Upper lobe of left lung (tissue), 6 donors: ENCODE measurements at regions not wholly inside any gene's neighbourhood (a gene's known extent, or its start where the extent isn't known, plus 50 kb on each side); places are given as distances from the start of the nearest gene placed in this dataset.

Experiments
- ATAC-seq, 2 donors: fragments of 200-7000 bp; cut with Tn5 transposase; one replicate each; pipeline ENCODE4 v1.9.1; 2022; ENCODE audit warnings: mild to moderate bottlenecking in 2 of 2, moderate library complexity in 2 of 2; ENCODE audit not compliant: low FRiP score in 2 of 2
- DNase-seq, 2 donors: peaks; one replicate each; pipeline ENCODE4 v3.0.0-alpha.2; 2019 to 2020
- H3K27ac ChIP-seq, 4 donors: fragments of 200-600 bp; sonication (generic); one replicate each; pipeline ENCODE4 v1.5.1; 2016 to 2019
- H3K27me3 ChIP-seq, 4 donors: fragments of 200-600 bp; sonication (generic); one replicate each; pipeline ENCODE4 v1.5.1; 2017 to 2019
- H3K36me3 ChIP-seq, 4 donors: fragments of 200-600 bp; sonication (generic); one replicate each; pipeline ENCODE4 v1.5.1; 2016 to 2019
- H3K4me1 ChIP-seq, 4 donors: fragments of 200-600 bp; sonication (generic); one replicate each; pipeline ENCODE4 v1.5.1; 2018 to 2019
- H3K4me3 ChIP-seq, 4 donors: fragments of 200-600 bp; sonication (generic); one replicate each; pipeline ENCODE4 v1.5.1; 2017 to 2019; ENCODE audit warnings: mild to moderate bottlenecking in 2 of 4, moderate library complexity in 1 of 4
- H3K9me3 ChIP-seq, 4 donors: fragments of 200-600 bp; sonication (generic); one replicate each; pipeline ENCODE4 v1.5.1; 2018 to 2019
- CTCF ChIP-seq, 6 experiments: fragments of 450-650 bp in 4 of 6; fragments of 200-600 bp in 2 of 6; sonication (generic) in 2 of 6; IDR thresholded peaks; one replicate each; pipeline ENCODE4 v1.5.1; 2016 to 2019; ENCODE audit warnings: antibody characterized with exemption in 6 of 6
- EP300 ChIP-seq, 4 donors: sonication (generic); formaldehyde crosslinking; IDR thresholded peaks; one replicate each; pipeline ENCODE4 v1.5.1; 2017; ENCODE audit warnings: antibody characterized with exemption in 4 of 4, control low read depth in 2 of 4
- POLR2A ChIP-seq, 4 donors: fragments of 450-650 bp; IDR thresholded peaks; one replicate each; pipeline ENCODE4 v1.5.1; 2016 to 2017; ENCODE audit warnings: antibody characterized with exemption in 4 of 4, mild to moderate bottlenecking in 2 of 4
- POLR2AphosphoS5 ChIP-seq, 2 donors: sonication (generic); formaldehyde crosslinking; IDR thresholded peaks; one replicate each; pipeline ENCODE4 v1.5.1; 2017; ENCODE audit warnings: antibody characterized with exemption in 2 of 2
- WGBS, 2 donors: methylation state at CpG; one replicate each; pipeline ENCODE4 v1.1.5; 2017 to 2018; 5-methylcytosine and 5-hydroxymethylcytosine counted together
- donor health status: DM: no; HTN: no; CAD: no; lungs with moderate emphysema.
- donor health status: DM: no; HTN: yes; CAD: no; lungs with severe emphysema.

- Histone ChIP-seq H3K27me3 (no peaks in the 10 kb centered on the region), H3K4me1 (no peaks in the 10 kb centered on the region), H3K36me3 (no peaks in the 10 kb centered on the region), H3K27ac (no peak overlapping the region), H3K9me3 (no peaks in the 10 kb centered on the region), H3K4me3 (no peak overlapping the region)
- ATAC-seq (no peak), DNase-seq (no peak)
- WGBS, 2 donors = 87 to 94% methylated on average over 7 of the region's 7 CpGs
- TF ChIP-seq CTCF (IDR thresholded peaks at IDR 0.05) (no peak), EP300 (IDR thresholded peaks at IDR 0.05) (no peak), POLR2A (IDR thresholded peaks at IDR 0.05) (no peak), POLR2AphosphoS5 (IDR thresholded peaks at IDR 0.05) (no peak)
These were observed 749.5 kb upstream of the RAB6C start for GRCh38 chr2:129229830-129230441.

GRCh38 chr2:129231924-129232323 lies 747.5 kb upstream of the RAB6C start:
- no peaks in the 10 kb centered on the region for H3K9me3 ChIP-seq
- H3K4me3 ChIP-seq = no peak overlapping the region
- H3K4me1 ChIP-seq = no peaks in the 10 kb centered on the region
- ATAC-seq (no peak), DNase-seq (no peak)
- H3K36me3 ChIP-seq = no peaks in the 10 kb centered on the region
- 78 to 82% methylated on average over 7 of the region's 7 CpGs for WGBS, 2 donors
- no peak overlapping the region for H3K27ac ChIP-seq
- TF ChIP-seq POLR2AphosphoS5 (IDR thresholded peaks at IDR 0.05) (no peak), CTCF (IDR thresholded peaks at IDR 0.05) (no peak)
- no peaks in the 10 kb centered on the region for H3K27me3 ChIP-seq

- DNase-seq = peak in 1 of 2 donors; percentile 58
These were observed 746.3 kb upstream of the RAB6C start for GRCh38 chr2:129233166-129233565.

GRCh38 chr2:129233751-129234406 lies 745.6 kb upstream of the RAB6C start:
- no peak overlapping the region for H3K4me3 ChIP-seq
- peak in 1 of 2 donors; percentile 42 for ATAC-seq
- no peak for DNase-seq
- no peak overlapping the region for H3K27ac ChIP-seq
- TF ChIP-seq EP300 (IDR thresholded peaks at IDR 0.05) = no peak
- no peak for TF ChIP-seq POLR2A (IDR thresholded peaks at IDR 0.05)
- TF ChIP-seq CTCF (IDR thresholded peaks at IDR 0.05) = no peak
- TF ChIP-seq POLR2AphosphoS5 (IDR thresholded peaks at IDR 0.05) = no peak
- no peaks in the 10 kb centered on the region for H3K36me3 ChIP-seq
- WGBS, 2 donors = 44 to 58% methylated on average over 6 of the region's 6 CpGs
- no peaks in the 10 kb centered on the region for H3K27me3 ChIP-seq
- no peaks in the 10 kb centered on the region for H3K9me3 ChIP-seq
- no peaks in the 10 kb centered on the region for H3K4me1 ChIP-seq

More at GRCh38 chr2:129233166-129233565, 746.3 kb upstream of the RAB6C start:
- no peak overlapping the region for H3K4me3 ChIP-seq
- TF ChIP-seq EP300 (IDR thresholded peaks at IDR 0.05) (no peak), POLR2A (IDR thresholded peaks at IDR 0.05) (no peak), POLR2AphosphoS5 (IDR thresholded peaks at IDR 0.05) (no peak)
- no peaks in the 10 kb centered on the region for H3K4me1 ChIP-seq
- no peak overlapping the region for H3K27ac ChIP-seq
- H3K27me3 ChIP-seq = no peaks in the 10 kb centered on the region
- no peak for ATAC-seq
- no peaks in the 10 kb centered on the region for H3K9me3 ChIP-seq
- no peaks in the 10 kb centered on the region for H3K36me3 ChIP-seq
- 67 to 70% methylated on average over 7 to 9 of the region's 9 CpGs for WGBS, 2 donors

- TF ChIP-seq POLR2A (IDR thresholded peaks at IDR 0.05) (no peak), EP300 (IDR thresholded peaks at IDR 0.05) (no peak), POLR2AphosphoS5 (IDR thresholded peaks at IDR 0.05) (no peak), CTCF (IDR thresholded peaks at IDR 0.05) (no peak)
These were observed 742.9 kb upstream of the RAB6C start for GRCh38 chr2:129236601-129237000.

More at GRCh38 chr2:129236601-129237000, 742.9 kb upstream of the RAB6C start:
- Histone ChIP-seq H3K4me1 (no peaks in the 10 kb centered on the region), H3K9me3 (no peaks in the 10 kb centered on the region), H3K27me3 (no peaks in the 10 kb centered on the region), H3K4me3 (no peak overlapping the region), H3K27ac (no peak overlapping the region), H3K36me3 (no peaks in the 10 kb centered on the region)
- DNase-seq = no peak
- no peak for ATAC-seq
